Gastrocnemius medialis (tissue), 4 donors: ENCODE measurements at regions not wholly inside any gene's neighbourhood (a gene's known extent, or its start where the extent isn't known, plus 50 kb on each side); places are given as distances from the start of the nearest gene placed in this dataset.

Source experiments
- POLR2A ChIP-seq, 2 donors: fragments of 450-650 bp; IDR thresholded peaks; one replicate each; pipeline ENCODE4 v1.6.1; 2017; ENCODE audit warnings: antibody characterized with exemption in 2 of 2, mild to moderate bottlenecking in 2 of 2, moderate library complexity in 2 of 2
- TF ChIP-seq, protein P1 (sequence below), 5 experiments: fragments of 450-650 bp in 3 of 5; fragments of 200-600 bp in 2 of 5; sonication (generic) in 2 of 5; IDR thresholded peaks in 4 of 5; conservative IDR thresholded peaks in 1 of 5; 1 replicate in 4 of 5; 2 replicates in 1 of 5; pipeline ENCODE4 v1.5.1; 2016 to 2019; ENCODE audit warnings: antibody characterized with exemption in 5 of 5, mild to moderate bottlenecking in 3 of 5, moderate library complexity in 3 of 5

DNA sequence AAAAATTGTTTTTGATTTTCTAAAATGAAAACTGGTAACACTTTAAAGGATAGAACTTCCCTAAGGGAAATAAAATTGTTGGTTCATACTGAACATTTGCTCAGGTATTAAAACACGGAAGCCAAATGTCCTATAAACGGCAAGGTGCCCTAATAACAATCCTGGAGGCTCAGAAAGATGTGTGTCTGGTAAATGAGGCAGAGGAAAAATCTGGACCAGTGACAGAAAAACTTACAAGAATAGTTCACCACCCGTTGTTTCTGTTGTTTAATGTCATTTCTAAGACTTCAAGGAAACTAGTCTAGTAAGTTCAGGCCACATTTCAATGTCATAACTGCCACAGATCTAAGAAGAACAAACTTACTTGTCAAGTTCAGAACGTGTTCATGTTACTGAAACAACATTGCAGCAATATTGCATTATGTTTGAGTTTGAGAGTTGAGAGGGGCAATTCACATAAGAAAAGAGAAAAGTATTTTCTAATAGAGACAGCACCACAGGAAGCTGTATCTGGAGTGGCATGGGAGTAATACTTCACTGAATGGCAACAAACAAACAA lies 476.6 kb downstream of the GRXCR1 start:
- TF ChIP-seq, protein P1, sequence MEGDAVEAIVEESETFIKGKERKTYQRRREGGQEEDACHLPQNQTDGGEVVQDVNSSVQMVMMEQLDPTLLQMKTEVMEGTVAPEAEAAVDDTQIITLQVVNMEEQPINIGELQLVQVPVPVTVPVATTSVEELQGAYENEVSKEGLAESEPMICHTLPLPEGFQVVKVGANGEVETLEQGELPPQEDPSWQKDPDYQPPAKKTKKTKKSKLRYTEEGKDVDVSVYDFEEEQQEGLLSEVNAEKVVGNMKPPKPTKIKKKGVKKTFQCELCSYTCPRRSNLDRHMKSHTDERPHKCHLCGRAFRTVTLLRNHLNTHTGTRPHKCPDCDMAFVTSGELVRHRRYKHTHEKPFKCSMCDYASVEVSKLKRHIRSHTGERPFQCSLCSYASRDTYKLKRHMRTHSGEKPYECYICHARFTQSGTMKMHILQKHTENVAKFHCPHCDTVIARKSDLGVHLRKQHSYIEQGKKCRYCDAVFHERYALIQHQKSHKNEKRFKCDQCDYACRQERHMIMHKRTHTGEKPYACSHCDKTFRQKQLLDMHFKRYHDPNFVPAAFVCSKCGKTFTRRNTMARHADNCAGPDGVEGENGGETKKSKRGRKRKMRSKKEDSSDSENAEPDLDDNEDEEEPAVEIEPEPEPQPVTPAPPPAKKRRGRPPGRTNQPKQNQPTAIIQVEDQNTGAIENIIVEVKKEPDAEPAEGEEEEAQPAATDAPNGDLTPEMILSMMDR (IDR thresholded peaks at IDR 0.05 in 4 of 5, conservative IDR thresholded peaks at IDR 0.05 in 1 of 5), result no peak
- no peak for TF ChIP-seq POLR2A (IDR thresholded peaks at IDR 0.05)
